ENCODE measurements at regions not wholly inside any gene's neighbourhood (a gene's known extent, or its start where the extent isn't known, plus 50 kb on each side); places are given as distances from the start of the nearest gene placed in this dataset.

GRCh38 chr10:129413024-129413423 is 54.0 kb upstream of the MGMT start:
- TF ChIP-seq CTCF (IDR thresholded peaks at IDR 0.05) (no peak), POLR2A (IDR thresholded peaks at IDR 0.05) (no peak)
